ENCODE measurements at regions not wholly inside any gene's neighbourhood (a gene's known extent, or its start where the extent isn't known, plus 50 kb on each side); places are given as distances from the start of the nearest gene placed in this dataset.

DNA sequence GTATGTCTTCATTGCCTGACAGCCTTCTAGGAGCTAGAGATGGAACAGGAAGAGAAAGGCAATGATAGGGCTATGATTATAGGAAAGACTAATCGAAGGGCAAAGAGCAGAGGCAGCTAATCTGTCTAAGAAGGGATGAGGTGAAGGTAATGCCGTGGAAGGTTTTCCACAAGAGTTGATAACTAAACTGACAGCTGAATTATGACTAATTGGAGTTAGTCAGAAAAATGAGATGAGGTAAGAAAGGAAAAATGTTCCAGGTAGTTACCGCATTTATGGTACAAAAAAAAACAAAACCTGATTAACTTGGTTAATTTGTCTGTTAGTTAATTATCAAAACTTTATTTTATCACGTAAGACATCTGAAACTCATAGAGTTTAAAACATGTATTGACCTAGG, 260.3 kb downstream of the SLITRK6 start:
- no peaks in the 10 kb centered on the region for H3F3A ChIP-seq (replicated peaks; ENCODE audit: low read depth)
- ATAC-seq = no peak
- H3K27ac Mint-ChIP-seq = no peak overlapping the region; the same call in 1 of the 2 replicates

More for the DNA sequence above, 260.3 kb downstream of the SLITRK6 start:
- Histone ChIP-seq H3K4me1 (ENCODE audit: insufficient read depth) (no peaks in the 10 kb centered on the region), H3K27ac (ENCODE audit: low read depth) (no peak overlapping the region), H3K27me3 (ENCODE audit: insufficient read depth) (no peaks in the 10 kb centered on the region), H3K79me2 (replicated peaks; ENCODE audit: insufficient read depth) (no peaks in the 10 kb centered on the region), H2AFZ (no peak overlapping the region), H4K20me1 (replicated peaks; ENCODE audit: insufficient read depth) (no peaks in the 10 kb centered on the region), H3K4me2 (no peak overlapping the region), H3K9me2 (ENCODE audit: insufficient read depth) (no peaks in the 10 kb centered on the region), H3K36me3 (ENCODE audit: insufficient read depth) (no peaks in the 10 kb centered on the region), H3K4me3 (no peak overlapping the region)
- no peaks in the 10 kb centered on the region for H3K27me3 Mint-ChIP-seq (ENCODE audit: insufficient read depth, low read depth, poor library complexity)
- H3K4me3 Mint-ChIP-seq = no peak overlapping the region
- TF ChIP-seq ETS1 (IDR thresholded peaks at IDR 0.05) (no peak), ZNF462 (CRISPR knock-in tag; IDR thresholded peaks at IDR 0.05) (no peak)
- no peak for DNase-seq (ENCODE audit: low spot score)
- H3K9me3 Mint-ChIP-seq = no peaks in the 10 kb centered on the region
- H3K36me3 Mint-ChIP-seq (ENCODE audit: low read depth) = no peaks in the 10 kb centered on the region
- H3K4me1 Mint-ChIP-seq = no peaks in the 10 kb centered on the region
